Smooth muscle cell (in vitro differentiated cells): ENCODE measurements at regions not wholly inside any gene's neighbourhood (a gene's known extent, or its start where the extent isn't known, plus 50 kb on each side); places are given as distances from the start of the nearest gene placed in this dataset.

Experiments
- DNase-seq: peaks from one replicate; lab custom pipeline; 2025; ENCODE audit not compliant: unreplicated experiment; lab: John Stamatoyannopoulos, UW
- H2AFZ ChIP-seq: fragments of 200-600 bp; sonication (generic); 2 replicates; pipeline ENCODE4 v1.6.0; 2016; ENCODE audit warnings: antibody characterized with exemption, low read depth, mild to moderate bottlenecking
- H3F3A ChIP-seq: fragments of 200-600 bp; sonication (generic); 2 replicates; pipeline ENCODE4 v1.6.0; 2017; ENCODE audit warnings: antibody characterized with exemption, low read depth
- H3K27ac ChIP-seq: fragments of 200-600 bp; sonication (generic); 2 replicates; pipeline ENCODE4 v1.5.1; 2016; ENCODE audit warnings: low read depth, mild to moderate bottlenecking
- H3K27me3 ChIP-seq: fragments of 200-600 bp; sonication (generic); 2 replicates; pipeline ENCODE4 v1.6.1; 2016; ENCODE audit warnings: low read depth, mild to moderate bottlenecking
- H3K36me3 ChIP-seq: fragments of 200-600 bp; sonication (generic); 2 replicates; pipeline ENCODE4 v1.5.1; 2016; ENCODE audit warnings: low read depth
- H3K4me1 ChIP-seq: fragments of 200-600 bp; sonication (generic); 2 replicates; pipeline ENCODE4 v1.5.1; 2016; ENCODE audit warnings: low read depth
- H3K4me2 ChIP-seq: fragments of 200-600 bp; sonication (generic); 2 replicates; pipeline ENCODE4 v1.6.0; 2016; ENCODE audit warnings: mild to moderate bottlenecking
- H3K4me3 ChIP-seq: fragments of 200-600 bp; sonication (generic); 2 replicates; pipeline ENCODE4 v1.5.1; 2016; ENCODE audit warnings: mild to moderate bottlenecking
- H3K79me2 ChIP-seq: fragments of 200-600 bp; sonication (generic); 2 replicates; pipeline ENCODE4 v1.6.0; 2016; ENCODE audit warnings: low read depth, mild to moderate bottlenecking
- H3K9ac ChIP-seq: fragments of 200-600 bp; sonication (generic); 2 replicates; pipeline ENCODE4 v1.6.0; 2016; ENCODE audit warnings: low read depth
- H3K9me3 ChIP-seq: fragments of 200-600 bp; sonication (generic); replicated peaks from 2 replicates; pipeline ENCODE4 v1.5.1; 2016; ENCODE audit warnings: low read depth
- H4K20me1 ChIP-seq: fragments of 200-600 bp; sonication (generic); 2 replicates; pipeline ENCODE4 v1.6.0; 2016; ENCODE audit warnings: low read depth
- WGBS: methylation state at CpG from one replicate; pipeline ENCODE4 v1.1.7; 2016; ENCODE audit warnings: low lambda C conversion rate; 5-methylcytosine and 5-hydroxymethylcytosine counted together
- TF ChIP-seq, protein P1 (sequence below): fragments of 200-600 bp; sonication (generic); IDR thresholded peaks from 2 replicates; pipeline ENCODE4 v1.5.1; 2017; ENCODE audit warnings: borderline replicate concordance, mild to moderate bottlenecking, antibody characterized with exemption; ENCODE audit not compliant: insufficient read depth, poor library complexity, severe bottlenecking

DNA sequence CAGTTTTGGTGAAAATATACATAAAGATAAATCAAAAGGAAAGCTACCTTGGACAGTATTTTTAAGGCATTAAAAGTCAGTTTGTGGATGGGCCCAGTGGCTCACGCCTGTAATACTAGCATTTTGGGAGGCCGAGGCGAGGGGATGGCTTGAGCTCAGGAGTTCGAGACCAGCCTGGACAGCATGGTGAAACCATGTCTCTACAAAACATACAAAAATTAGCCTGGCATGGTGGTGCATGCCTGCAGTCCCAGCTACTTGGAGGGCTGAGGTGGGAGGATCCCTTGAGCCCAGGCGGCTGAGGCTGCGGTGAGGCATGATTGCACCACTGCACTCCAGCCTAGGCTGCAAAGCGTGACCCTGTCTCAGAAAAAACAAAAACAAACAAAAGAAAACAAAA is 1253.8 kb downstream of the MRPL39 start:
- 83% methylated on average over 7 of the region's 7 CpGs for WGBS
- Histone ChIP-seq H3K9me3 (no peaks in the 10 kb centered on the region), H4K20me1 (no peaks in the 10 kb centered on the region)

DNA sequence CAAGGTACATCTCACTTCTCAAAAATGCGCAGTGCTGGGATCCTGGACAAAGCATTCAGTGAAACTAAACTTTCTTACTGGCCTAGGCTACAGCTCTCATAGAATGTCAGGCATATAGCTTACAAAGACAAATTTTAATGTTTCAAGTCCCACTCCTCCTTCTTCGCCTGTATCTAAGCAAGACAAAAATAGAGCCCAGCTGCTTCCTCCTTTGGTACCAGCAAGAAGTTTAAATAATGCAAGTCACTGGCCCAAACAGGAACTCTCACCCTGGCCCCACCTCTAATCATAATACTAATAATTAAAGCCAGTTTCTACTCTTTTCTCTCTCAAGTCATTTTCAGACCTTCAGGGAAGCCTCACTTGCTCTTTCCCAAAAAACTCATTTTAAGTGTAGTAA is 1267.9 kb downstream of the MRPL39 start:
- H3K79me2 ChIP-seq, result no peaks in the 10 kb centered on the region
- H3F3A ChIP-seq, result no peaks in the 10 kb centered on the region
- H4K20me1 ChIP-seq, result no peaks in the 10 kb centered on the region
- no peaks in the 10 kb centered on the region for H3K9me3 ChIP-seq
- no peaks in the 10 kb centered on the region for H3K27me3 ChIP-seq
- H3K9ac ChIP-seq, result no peak overlapping the region
- no peak overlapping the region for H2AFZ ChIP-seq
- WGBS, result 65% methylated on average over 2 of the region's 2 CpGs
- no peak overlapping the region for H3K4me2 ChIP-seq
- TF ChIP-seq, protein P1, sequence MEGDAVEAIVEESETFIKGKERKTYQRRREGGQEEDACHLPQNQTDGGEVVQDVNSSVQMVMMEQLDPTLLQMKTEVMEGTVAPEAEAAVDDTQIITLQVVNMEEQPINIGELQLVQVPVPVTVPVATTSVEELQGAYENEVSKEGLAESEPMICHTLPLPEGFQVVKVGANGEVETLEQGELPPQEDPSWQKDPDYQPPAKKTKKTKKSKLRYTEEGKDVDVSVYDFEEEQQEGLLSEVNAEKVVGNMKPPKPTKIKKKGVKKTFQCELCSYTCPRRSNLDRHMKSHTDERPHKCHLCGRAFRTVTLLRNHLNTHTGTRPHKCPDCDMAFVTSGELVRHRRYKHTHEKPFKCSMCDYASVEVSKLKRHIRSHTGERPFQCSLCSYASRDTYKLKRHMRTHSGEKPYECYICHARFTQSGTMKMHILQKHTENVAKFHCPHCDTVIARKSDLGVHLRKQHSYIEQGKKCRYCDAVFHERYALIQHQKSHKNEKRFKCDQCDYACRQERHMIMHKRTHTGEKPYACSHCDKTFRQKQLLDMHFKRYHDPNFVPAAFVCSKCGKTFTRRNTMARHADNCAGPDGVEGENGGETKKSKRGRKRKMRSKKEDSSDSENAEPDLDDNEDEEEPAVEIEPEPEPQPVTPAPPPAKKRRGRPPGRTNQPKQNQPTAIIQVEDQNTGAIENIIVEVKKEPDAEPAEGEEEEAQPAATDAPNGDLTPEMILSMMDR, result no peak
- no peak for DNase-seq
- H3K4me3 ChIP-seq, result no peak overlapping the region
- no peaks in the 10 kb centered on the region for H3K36me3 ChIP-seq
- H3K4me1 ChIP-seq, result no peaks in the 10 kb centered on the region
- H3K27ac ChIP-seq, result no peak overlapping the region

More for the DNA sequence above, 1253.8 kb downstream of the MRPL39 start:
- Histone ChIP-seq H3K79me2 (no peaks in the 10 kb centered on the region), H3K4me1 (no peaks in the 10 kb centered on the region), H2AFZ (no peak overlapping the region), H3K4me3 (no peak overlapping the region), H3K9ac (no peak overlapping the region), H3K36me3 (no peaks in the 10 kb centered on the region), H3K27me3 (no peaks in the 10 kb centered on the region), H3F3A (no peaks in the 10 kb centered on the region), H3K4me2 (no peak overlapping the region), H3K27ac (no peak overlapping the region)
- TF ChIP-seq, protein P1, result no peak
- DNase-seq, result no peak

DNA sequence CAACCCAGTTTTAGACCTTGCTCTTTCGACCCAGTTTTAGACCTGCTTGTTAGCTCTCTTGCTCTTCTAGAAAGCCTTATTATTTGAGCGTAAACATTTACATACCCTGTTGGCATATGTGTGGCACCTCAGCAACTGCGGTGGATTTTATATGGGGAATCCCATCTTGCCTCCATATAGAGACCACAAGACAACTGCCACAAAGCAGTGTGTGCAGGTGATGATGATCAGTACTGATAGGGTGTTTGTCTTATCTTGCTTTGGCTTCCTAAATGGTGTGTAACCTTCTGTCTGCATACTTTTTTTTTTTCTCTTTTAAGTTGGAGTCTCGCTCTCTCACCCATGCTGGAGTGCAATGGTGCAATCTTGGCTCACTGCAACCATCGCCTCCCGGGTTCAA is 1270.8 kb downstream of the MRPL39 start:
- no peak overlapping the region for H2AFZ ChIP-seq
- H3K36me3 ChIP-seq, result no peaks in the 10 kb centered on the region
- no peak for DNase-seq
- no peaks in the 10 kb centered on the region for H4K20me1 ChIP-seq
- no peaks in the 10 kb centered on the region for H3F3A ChIP-seq
- H3K9me3 ChIP-seq, result no peaks in the 10 kb centered on the region
- no peak overlapping the region for H3K4me3 ChIP-seq
- no peaks in the 10 kb centered on the region for H3K79me2 ChIP-seq
- no peak overlapping the region for H3K4me2 ChIP-seq
- no peak overlapping the region for H3K9ac ChIP-seq
- WGBS, result 80% methylated on average over 6 of the region's 6 CpGs
- TF ChIP-seq, protein P1, result no peak
- H3K27ac ChIP-seq, result no peak overlapping the region
- H3K4me1 ChIP-seq, result no peaks in the 10 kb centered on the region
- no peaks in the 10 kb centered on the region for H3K27me3 ChIP-seq

DNA sequence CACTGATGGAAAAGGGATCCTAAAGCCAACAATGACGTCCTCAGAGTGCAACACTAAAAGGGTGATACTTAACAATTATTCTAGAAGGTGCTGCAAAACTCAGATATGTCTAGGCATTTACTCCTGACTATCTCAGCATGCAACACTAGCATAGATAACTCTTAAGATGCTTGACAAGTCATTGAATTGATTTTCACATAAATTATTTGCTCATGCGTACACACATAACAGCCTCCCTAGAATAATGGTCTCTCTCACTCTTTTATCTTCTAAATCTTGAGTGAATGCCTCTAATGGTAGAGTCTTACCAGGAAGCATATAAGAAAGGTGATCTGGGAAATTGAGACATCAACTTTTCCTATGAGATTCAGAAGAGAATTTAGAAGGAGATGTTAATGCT is 1283.7 kb downstream of the MRPL39 start:
- Histone ChIP-seq H3K27me3 (no peaks in the 10 kb centered on the region), H4K20me1 (no peaks in the 10 kb centered on the region), H3K79me2 (no peaks in the 10 kb centered on the region), H3K36me3 (no peaks in the 10 kb centered on the region), H3K27ac (no peak overlapping the region), H3K4me3 (no peak overlapping the region), H3K4me1 (no peaks in the 10 kb centered on the region), H3K9ac (no peak overlapping the region), H3K4me2 (no peak overlapping the region), H2AFZ (no peak overlapping the region), H3F3A (no peaks in the 10 kb centered on the region), H3K9me3 (no peaks in the 10 kb centered on the region)
- TF ChIP-seq, protein P1, result no peak
- DNase-seq, result no peak
- WGBS, result 65% methylated on average over 2 of the region's 2 CpGs
